ENCODE measurements at regions not wholly inside any gene's neighbourhood (a gene's known extent, or its start where the extent isn't known, plus 50 kb on each side); places are given as distances from the start of the nearest gene placed in this dataset.
A peak's percentile ranks its signal among the peaks of the same experiment; 100 is the strongest.

DNA sequence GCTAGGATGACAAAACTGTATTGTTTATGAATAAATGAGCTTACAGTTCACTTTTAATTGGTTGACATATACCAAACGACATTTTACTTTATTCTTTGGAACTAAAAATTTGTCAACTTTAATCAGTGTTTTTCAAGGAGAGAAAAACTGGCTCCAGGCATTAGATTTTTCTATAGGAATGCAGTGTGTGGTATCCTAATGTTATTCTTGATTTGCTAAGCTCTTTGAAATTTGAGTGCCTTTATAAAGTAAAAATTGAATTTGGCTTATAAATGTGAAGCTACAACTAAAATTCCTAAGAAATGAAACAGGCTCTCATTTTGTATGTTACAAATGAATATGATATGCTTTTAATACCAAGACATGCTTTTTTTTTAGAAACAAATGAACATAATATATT is 442.2 kb upstream of the TRAM1L1 start:
- no peak for TF ChIP-seq GATA2 (IDR thresholded peaks at IDR 0.05; ENCODE audit: low read depth, low read length)
- no peak for TF ChIP-seq GATA3 (IDR thresholded peaks at IDR 0.05; ENCODE audit: low read depth, low read length)

GRCh38 chr4:117529401-117529800 is 444.0 kb upstream of the TRAM1L1 start:
- TF ChIP-seq GATA2 (IDR thresholded peaks at IDR 0.05; ENCODE audit: low read depth, low read length) (no peak), GATA3 (IDR thresholded peaks at IDR 0.05; ENCODE audit: low read depth, low read length) (no peak)

DNA sequence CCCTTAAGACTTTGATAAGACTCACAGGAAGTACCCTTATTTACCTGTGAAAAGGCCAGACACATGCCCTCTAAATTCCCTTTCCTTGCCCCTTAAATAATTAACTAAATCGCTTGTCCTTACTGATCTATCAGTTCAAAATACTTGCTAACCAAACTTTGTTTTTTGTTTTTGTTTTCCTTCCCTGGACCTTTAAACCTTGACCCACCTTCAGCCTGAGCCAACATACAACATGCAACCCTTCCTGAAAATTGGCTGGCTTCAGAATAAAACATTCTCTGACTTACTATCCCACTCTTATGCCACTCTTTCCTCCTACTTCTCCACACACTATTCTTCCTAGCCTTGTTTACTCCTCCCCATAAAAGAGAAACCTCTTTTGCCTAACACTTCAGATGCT is 448.1 kb upstream of the TRAM1L1 start:
- TF ChIP-seq GATA2 (IDR thresholded peaks at IDR 0.05; ENCODE audit: low read depth, low read length) = no peak
- TF ChIP-seq GATA3 (IDR thresholded peaks at IDR 0.05; ENCODE audit: low read depth, low read length) = no peak

DNA sequence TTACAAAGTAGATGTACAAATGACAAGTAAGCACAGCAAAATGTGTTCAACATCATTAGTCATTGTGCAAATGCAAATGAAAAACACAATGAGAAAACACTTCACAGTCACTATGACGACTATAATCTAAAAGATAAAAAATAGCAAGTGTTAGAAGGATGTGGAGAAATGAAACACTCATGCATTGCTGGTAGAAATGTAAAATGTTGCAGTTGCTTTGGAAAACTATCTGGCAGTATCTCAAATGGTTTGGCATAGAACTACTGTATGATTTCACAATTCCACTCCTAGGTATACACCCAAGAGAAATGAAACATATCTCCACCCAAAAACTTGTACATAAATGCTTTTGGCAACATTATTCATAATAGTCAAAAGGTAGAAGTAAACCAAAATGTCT is 459.7 kb upstream of the TRAM1L1 start:
- TF ChIP-seq GATA2 (IDR thresholded peaks at IDR 0.05; ENCODE audit: low read depth, low read length) = no peak
- no peak for TF ChIP-seq GATA3 (IDR thresholded peaks at IDR 0.05; ENCODE audit: low read depth, low read length)

DNA sequence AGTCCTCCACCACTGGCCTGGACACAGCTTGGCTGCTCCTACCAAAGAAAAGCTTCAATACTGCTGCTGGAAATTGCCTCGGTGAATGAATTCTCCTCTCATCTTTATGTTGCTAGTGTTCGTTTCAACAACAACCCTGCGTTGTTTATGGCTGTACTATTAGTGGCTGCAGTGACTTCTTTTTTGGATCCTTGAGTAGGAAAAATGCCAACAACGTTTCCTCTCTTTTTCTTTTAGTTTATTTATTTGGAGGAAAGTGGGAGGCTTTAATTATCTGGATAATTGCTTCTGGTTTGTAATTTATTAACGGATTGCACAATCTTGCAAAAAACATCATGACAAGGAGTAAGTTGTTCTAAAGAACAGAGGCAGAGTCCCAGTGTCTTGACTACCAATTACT is 464.1 kb upstream of the TRAM1L1 start:
- TF ChIP-seq GATA3 (IDR thresholded peaks at IDR 0.05; ENCODE audit: low read depth, low read length) (no peak), GATA2 (IDR thresholded peaks at IDR 0.05; ENCODE audit: low read depth, low read length) (no peak)

DNA sequence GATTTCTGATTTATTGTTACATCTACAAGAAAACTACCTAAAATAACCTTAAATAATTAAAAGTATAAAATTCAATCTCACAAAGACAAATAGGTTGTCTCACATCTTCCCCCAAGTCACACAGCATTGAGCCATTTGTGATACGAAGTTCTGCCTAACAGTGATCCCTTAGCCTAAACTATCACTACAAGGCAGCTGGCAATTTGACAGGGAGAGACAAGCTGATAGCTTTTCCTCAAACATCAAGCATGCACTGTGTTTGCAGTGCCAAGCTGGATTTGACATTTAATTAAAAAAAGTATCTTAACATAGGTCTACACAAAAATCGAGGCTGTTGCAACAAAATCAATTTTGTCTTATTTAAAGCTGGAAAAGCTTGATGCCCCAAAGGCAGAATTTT is 464.7 kb upstream of the TRAM1L1 start:
- TF ChIP-seq GATA2 (IDR thresholded peaks at IDR 0.05; ENCODE audit: low read depth, low read length) (no peak), GATA3 (IDR thresholded peaks at IDR 0.05; ENCODE audit: low read depth, low read length) (no peak)

DNA sequence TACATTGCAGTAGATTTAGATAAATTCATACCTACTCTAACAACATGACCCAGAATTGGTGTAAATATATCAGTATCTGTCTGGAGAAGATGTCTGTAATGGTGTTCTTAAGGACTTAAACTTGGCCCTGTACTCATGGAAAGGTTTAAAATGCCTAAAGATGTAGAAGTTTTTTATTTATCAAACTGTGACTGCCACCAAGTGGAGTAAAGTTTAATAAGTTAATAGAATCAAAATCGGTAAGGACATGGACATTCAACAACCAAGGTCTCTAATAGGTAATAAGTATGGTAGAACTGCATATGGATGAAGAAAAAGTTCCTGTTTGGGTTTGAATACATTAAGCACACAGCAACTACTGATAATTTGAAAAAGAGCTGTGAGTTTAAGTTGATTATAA is 474.0 kb upstream of the NDST3 start:
- TF ChIP-seq GATA3 (IDR thresholded peaks at IDR 0.05; ENCODE audit: low read depth, low read length) (no peak), GATA2 (IDR thresholded peaks at IDR 0.05; ENCODE audit: low read depth, low read length) (no peak)

- TF ChIP-seq GATA2 (IDR thresholded peaks at IDR 0.05; ENCODE audit: low read depth, low read length) (no peak), GATA3 (IDR thresholded peaks at IDR 0.05; ENCODE audit: low read depth, low read length) (no peak)
Measured at GRCh38 chr4:117574085-117574484, 460.2 kb upstream of the NDST3 start.

GRCh38 chr4:117575850-117576249 is 458.4 kb upstream of the NDST3 start:
- TF ChIP-seq GATA2 (IDR thresholded peaks at IDR 0.05; ENCODE audit: low read depth, low read length) (no peak), GATA3 (IDR thresholded peaks at IDR 0.05; ENCODE audit: low read depth, low read length) (no peak)

GRCh38 chr4:117577686-117578311 is 456.5 kb upstream of the NDST3 start:
- TF ChIP-seq GATA3 (IDR thresholded peaks at IDR 0.05; ENCODE audit: low read depth, low read length) (no peak), GATA2 (IDR thresholded peaks at IDR 0.05; ENCODE audit: low read depth, low read length) (no peak)

DNA sequence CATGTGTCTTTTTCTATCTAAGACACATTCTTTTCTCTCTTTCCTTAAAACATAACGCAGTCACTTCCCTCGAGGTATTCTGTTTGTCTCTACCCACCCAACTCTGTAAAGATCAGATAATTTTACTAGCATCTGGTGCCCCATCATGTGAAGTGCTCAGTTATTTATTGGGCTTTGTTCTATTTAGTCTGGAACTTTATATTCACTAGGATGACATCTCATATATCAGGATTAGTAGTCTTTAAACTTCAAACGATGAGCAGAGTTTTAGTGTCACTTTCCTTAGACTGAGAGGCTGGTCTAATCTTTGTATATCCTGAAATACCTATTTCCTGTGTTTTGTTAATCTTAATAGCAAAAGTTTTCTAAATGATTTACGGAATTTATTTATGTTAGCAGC is 445.5 kb upstream of the NDST3 start:
- TF ChIP-seq GATA2 (IDR thresholded peaks at IDR 0.05; ENCODE audit: low read depth, low read length) (no peak), GATA3 (IDR thresholded peaks at IDR 0.05; ENCODE audit: low read depth, low read length) (no peak)

- TF ChIP-seq GATA3 (IDR thresholded peaks at IDR 0.05; ENCODE audit: low read depth, low read length) (peak; percentile 61; the same call in 1 of the 2 replicates), GATA2 (IDR thresholded peaks at IDR 0.05; ENCODE audit: low read depth, low read length) (peak; percentile 83)
Measured at GRCh38 chr4:117596917-117597480, 437.3 kb upstream of the NDST3 start.

GRCh38 chr4:117610706-117611308 is 423.5 kb upstream of the NDST3 start:
- no peak for TF ChIP-seq GATA3 (IDR thresholded peaks at IDR 0.05; ENCODE audit: low read depth, low read length)
- no peak for TF ChIP-seq GATA2 (IDR thresholded peaks at IDR 0.05; ENCODE audit: low read depth, low read length)

DNA sequence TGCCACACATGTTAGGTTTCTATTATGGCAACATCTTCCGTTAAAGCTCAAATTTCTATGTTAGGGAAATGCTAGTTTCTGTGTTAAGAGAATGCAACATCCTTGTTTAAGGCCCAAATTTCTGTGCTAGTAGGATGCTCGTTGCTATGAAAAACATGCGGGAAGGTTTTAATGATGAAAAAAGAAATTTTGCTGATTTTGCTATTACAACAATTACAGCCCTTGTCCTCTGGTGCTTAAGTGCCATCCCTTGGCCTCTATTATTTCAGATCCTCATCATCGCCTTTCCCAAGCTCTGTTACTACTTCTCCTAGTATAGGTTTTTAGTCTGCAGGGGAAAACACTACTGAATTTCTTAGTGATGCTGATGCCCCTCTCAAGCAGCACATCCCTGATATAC is 412.6 kb upstream of the NDST3 start:
- TF ChIP-seq GATA2 (IDR thresholded peaks at IDR 0.05; ENCODE audit: low read depth, low read length) = no peak
- no peak for TF ChIP-seq GATA3 (IDR thresholded peaks at IDR 0.05; ENCODE audit: low read depth, low read length)

DNA sequence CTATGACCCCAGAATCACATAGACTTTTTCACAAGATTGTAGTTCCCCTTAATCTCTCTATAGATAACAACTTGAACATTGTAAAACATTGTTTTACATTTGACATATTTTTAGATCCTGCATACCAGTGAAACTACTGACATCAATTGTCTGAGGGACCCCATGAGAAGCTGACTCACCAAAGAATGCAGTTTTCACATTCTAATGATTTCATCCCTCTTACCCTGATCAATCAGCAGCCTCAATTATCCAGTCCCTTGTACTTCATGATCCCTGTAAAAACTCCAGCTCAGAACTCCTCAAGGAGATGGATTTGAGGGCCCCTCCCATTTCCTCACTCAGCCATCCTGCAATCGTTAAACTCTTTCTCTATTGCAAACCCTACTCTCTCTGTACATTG is 411.0 kb upstream of the NDST3 start:
- no peak for TF ChIP-seq GATA2 (IDR thresholded peaks at IDR 0.05; ENCODE audit: low read depth, low read length)
- TF ChIP-seq GATA3 (IDR thresholded peaks at IDR 0.05; ENCODE audit: low read depth, low read length) = no peak
